ENCODE measurements at regions not wholly inside any gene's neighbourhood (a gene's known extent, or its start where the extent isn't known, plus 50 kb on each side); places are given as distances from the start of the nearest gene placed in this dataset.

DNA sequence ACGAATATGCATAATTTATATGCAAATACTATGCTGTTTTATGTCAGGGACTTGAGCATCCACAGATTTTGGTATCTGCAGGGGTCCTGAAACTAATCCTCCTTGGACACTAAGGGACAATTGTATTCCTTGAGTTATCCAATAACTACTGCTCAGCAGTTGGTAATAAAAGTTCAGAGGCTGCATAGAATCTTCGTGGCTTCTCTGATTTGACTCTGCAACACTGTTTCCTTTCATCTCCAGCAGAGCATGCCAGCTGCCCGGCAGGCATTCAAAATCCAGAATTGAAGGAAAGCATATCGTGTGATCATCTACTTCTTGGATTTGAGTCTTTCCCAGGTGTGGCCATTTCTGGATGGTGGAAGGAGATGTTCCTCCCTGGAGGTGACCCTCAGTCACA lies 64.5 kb upstream of the MRI1 start:
- no peaks in the 10 kb centered on the region for H3K27me3 ChIP-seq (ENCODE audit: insufficient read depth, low read length, poor library complexity, severe bottlenecking)
- no peak overlapping the region for H3K9ac ChIP-seq (ENCODE audit: low read depth, low read length, poor library complexity, severe bottlenecking)
- H3F3A ChIP-seq (ENCODE audit: low read depth), result no peaks in the 10 kb centered on the region
- H3K9me3 ChIP-seq (ENCODE audit: insufficient read depth, low read depth, low read length), result no peaks in the 10 kb centered on the region
- H3K36me3 ChIP-seq (ENCODE audit: insufficient read depth, low read length), result no peaks in the 10 kb centered on the region
- H2AFZ ChIP-seq (ENCODE audit: low read length), result no peak overlapping the region
- H3K4me1 ChIP-seq (ENCODE audit: insufficient read depth, low read length, poor library complexity, severe bottlenecking), result no peaks in the 10 kb centered on the region
- H4K20me1 ChIP-seq (ENCODE audit: insufficient read depth, low read length, poor library complexity, severe bottlenecking), result no peaks in the 10 kb centered on the region
- TF ChIP-seq EZH2phosphoT487 (IDR thresholded peaks at IDR 0.05; ENCODE audit: borderline replicate concordance), result no peak
- H3K9me2 ChIP-seq (replicated peaks; ENCODE audit: low read depth, low read length), result no peaks in the 10 kb centered on the region
- H3K4me2 ChIP-seq (ENCODE audit: low read depth, low read length, poor library complexity, severe bottlenecking), result no peak overlapping the region
- no peaks in the 10 kb centered on the region for H3K79me2 ChIP-seq (ENCODE audit: insufficient read depth, low read length)
- no peak overlapping the region for H3K4me3 ChIP-seq (ENCODE audit: low read length, poor library complexity, severe bottlenecking)

GRCh38 chr19:13696839-13697238 lies 67.5 kb upstream of the MRI1 start:
- Histone ChIP-seq H3F3A (ENCODE audit: low read depth) (no peaks in the 10 kb centered on the region), H3K36me3 (ENCODE audit: insufficient read depth, low read length) (no peaks in the 10 kb centered on the region), H3K9me2 (replicated peaks; ENCODE audit: low read depth, low read length) (no peaks in the 10 kb centered on the region), H3K4me2 (ENCODE audit: low read depth, low read length, poor library complexity, severe bottlenecking) (no peak overlapping the region), H3K9me3 (ENCODE audit: insufficient read depth, low read depth, low read length) (no peaks in the 10 kb centered on the region), H3K79me2 (ENCODE audit: insufficient read depth, low read length) (no peaks in the 10 kb centered on the region), H3K27me3 (ENCODE audit: insufficient read depth, low read length, poor library complexity, severe bottlenecking) (no peaks in the 10 kb centered on the region), H3K4me3 (ENCODE audit: low read length, poor library complexity, severe bottlenecking) (no peak overlapping the region), H3K4me1 (ENCODE audit: insufficient read depth, low read length, poor library complexity, severe bottlenecking) (no peaks in the 10 kb centered on the region), H4K20me1 (ENCODE audit: insufficient read depth, low read length, poor library complexity, severe bottlenecking) (no peaks in the 10 kb centered on the region), H3K9ac (ENCODE audit: low read depth, low read length, poor library complexity, severe bottlenecking) (no peak overlapping the region), H2AFZ (ENCODE audit: low read length) (no peak overlapping the region)
- no peak for TF ChIP-seq EZH2phosphoT487 (IDR thresholded peaks at IDR 0.05; ENCODE audit: borderline replicate concordance)

- Histone ChIP-seq H4K20me1 (ENCODE audit: insufficient read depth, low read length, poor library complexity, severe bottlenecking) (no peaks in the 10 kb centered on the region), H3K9me3 (ENCODE audit: insufficient read depth, low read depth, low read length) (no peaks in the 10 kb centered on the region), H3K4me1 (ENCODE audit: insufficient read depth, low read length, poor library complexity, severe bottlenecking) (no peaks in the 10 kb centered on the region), H3K27me3 (ENCODE audit: insufficient read depth, low read length, poor library complexity, severe bottlenecking) (no peaks in the 10 kb centered on the region), H3K4me2 (ENCODE audit: low read depth, low read length, poor library complexity, severe bottlenecking) (no peak overlapping the region), H3K4me3 (ENCODE audit: low read length, poor library complexity, severe bottlenecking) (no peak overlapping the region), H3K9ac (ENCODE audit: low read depth, low read length, poor library complexity, severe bottlenecking) (no peak overlapping the region), H3K79me2 (ENCODE audit: insufficient read depth, low read length) (no peaks in the 10 kb centered on the region), H3K36me3 (ENCODE audit: insufficient read depth, low read length) (no peaks in the 10 kb centered on the region), H2AFZ (ENCODE audit: low read length) (no peak overlapping the region), H3F3A (ENCODE audit: low read depth) (no peaks in the 10 kb centered on the region), H3K9me2 (replicated peaks; ENCODE audit: low read depth, low read length) (no peaks in the 10 kb centered on the region)
- TF ChIP-seq EZH2phosphoT487 (IDR thresholded peaks at IDR 0.05; ENCODE audit: borderline replicate concordance) (no peak), CTCF (conservative IDR thresholded peaks at IDR 0.05; ENCODE audit: low read length) (no peak)
These were observed 70.4 kb upstream of the MRI1 start for GRCh38 chr19:13693889-13694288.

GRCh38 chr19:13691569-13692435 lies 72.5 kb upstream of the MRI1 start:
- no peak overlapping the region for H2AFZ ChIP-seq (ENCODE audit: low read length)
- no peak overlapping the region for H3K9ac ChIP-seq (ENCODE audit: low read depth, low read length, poor library complexity, severe bottlenecking)
- no peaks in the 10 kb centered on the region for H3K79me2 ChIP-seq (ENCODE audit: insufficient read depth, low read length)
- H3K36me3 ChIP-seq (ENCODE audit: insufficient read depth, low read length), result no peaks in the 10 kb centered on the region
- no peaks in the 10 kb centered on the region for H3K9me3 ChIP-seq (ENCODE audit: insufficient read depth, low read depth, low read length)
- no peaks in the 10 kb centered on the region for H4K20me1 ChIP-seq (ENCODE audit: insufficient read depth, low read length, poor library complexity, severe bottlenecking)
- no peaks in the 10 kb centered on the region for H3K9me2 ChIP-seq (replicated peaks; ENCODE audit: low read depth, low read length)
- TF ChIP-seq EZH2phosphoT487 (IDR thresholded peaks at IDR 0.05; ENCODE audit: borderline replicate concordance), result no peak
- TF ChIP-seq CTCF (conservative IDR thresholded peaks at IDR 0.05; ENCODE audit: low read length), result no peak
- no peaks in the 10 kb centered on the region for H3F3A ChIP-seq (ENCODE audit: low read depth)
- no peaks in the 10 kb centered on the region for H3K27me3 ChIP-seq (ENCODE audit: insufficient read depth, low read length, poor library complexity, severe bottlenecking)
- no peaks in the 10 kb centered on the region for H3K4me1 ChIP-seq (ENCODE audit: insufficient read depth, low read length, poor library complexity, severe bottlenecking)
- no peak overlapping the region for H3K4me2 ChIP-seq (ENCODE audit: low read depth, low read length, poor library complexity, severe bottlenecking)
- no peak overlapping the region for H3K4me3 ChIP-seq (ENCODE audit: low read length, poor library complexity, severe bottlenecking)
